ENCODE measurements at regions not wholly inside any gene's neighbourhood (a gene's known extent, or its start where the extent isn't known, plus 50 kb on each side); places are given as distances from the start of the nearest gene placed in this dataset.

GRCh38 chr2:240247868-240248720 lies 107.6 kb upstream of the OTOS start:
- no peaks in the 10 kb centered on the region for H3K36me3 ChIP-seq (ENCODE audit: insufficient read depth, low read depth, low read length)
- H3K27ac ChIP-seq (ENCODE audit: low read length), result no peak overlapping the region
- H3K9me3 ChIP-seq (ENCODE audit: insufficient read depth, low read depth, low read length), result no peaks in the 10 kb centered on the region
- no peak overlapping the region for H3K4me3 ChIP-seq (ENCODE audit: low read length)
- no peaks in the 10 kb centered on the region for H3K4me1 ChIP-seq (ENCODE audit: insufficient read depth, low read length)
- H3K27me3 ChIP-seq (ENCODE audit: insufficient read depth, low read length), result no peaks in the 10 kb centered on the region
- H3K9ac ChIP-seq (ENCODE audit: low read depth, low read length), result no peak overlapping the region

- no peaks in the 10 kb centered on the region for H3K4me1 ChIP-seq (ENCODE audit: insufficient read depth, low read length)
- H3K27ac ChIP-seq (ENCODE audit: low read length), result no peak overlapping the region
- H3K27me3 ChIP-seq (ENCODE audit: insufficient read depth, low read length), result no peaks in the 10 kb centered on the region
- H3K9ac ChIP-seq (ENCODE audit: low read depth, low read length), result no peak overlapping the region
- no peak overlapping the region for H3K4me3 ChIP-seq (ENCODE audit: low read length)
- no peaks in the 10 kb centered on the region for H3K9me3 ChIP-seq (ENCODE audit: insufficient read depth, low read depth, low read length)
- H3K36me3 ChIP-seq (ENCODE audit: insufficient read depth, low read depth, low read length), result no peaks in the 10 kb centered on the region
Observed at GRCh38 chr2:240248721-240249422, 108.4 kb upstream of the OTOS start.

GRCh38 chr2:240249423-240250149 lies 109.1 kb upstream of the OTOS start:
- H3K27me3 ChIP-seq (ENCODE audit: insufficient read depth, low read length), result no peaks in the 10 kb centered on the region
- H3K4me1 ChIP-seq (ENCODE audit: insufficient read depth, low read length), result no peaks in the 10 kb centered on the region
- no peak overlapping the region for H3K9ac ChIP-seq (ENCODE audit: low read depth, low read length)

GRCh38 chr2:240250150-240250984 lies 109.9 kb upstream of the OTOS start:
- no peaks in the 10 kb centered on the region for H3K36me3 ChIP-seq (ENCODE audit: insufficient read depth, low read depth, low read length)
- H3K4me1 ChIP-seq (ENCODE audit: insufficient read depth, low read length), result no peaks in the 10 kb centered on the region
- H3K9me3 ChIP-seq (ENCODE audit: insufficient read depth, low read depth, low read length), result no peaks in the 10 kb centered on the region
- no peak overlapping the region for H3K4me3 ChIP-seq (ENCODE audit: low read length)
- no peaks in the 10 kb centered on the region for H3K27me3 ChIP-seq (ENCODE audit: insufficient read depth, low read length)
- H3K9ac ChIP-seq (ENCODE audit: low read depth, low read length), result no peak overlapping the region
- H3K27ac ChIP-seq (ENCODE audit: low read length), result no peak overlapping the region

More at GRCh38 chr2:240249423-240250149, 109.1 kb upstream of the OTOS start:
- Histone ChIP-seq H3K27ac (ENCODE audit: low read length) (no peak overlapping the region), H3K36me3 (ENCODE audit: insufficient read depth, low read depth, low read length) (no peaks in the 10 kb centered on the region), H3K4me3 (ENCODE audit: low read length) (no peak overlapping the region), H3K9me3 (ENCODE audit: insufficient read depth, low read depth, low read length) (no peaks in the 10 kb centered on the region)

GRCh38 chr2:240250985-240251847 lies 110.8 kb upstream of the OTOS start:
- Histone ChIP-seq H3K4me1 (ENCODE audit: insufficient read depth, low read length) (no peaks in the 10 kb centered on the region; the same call in 1 of the 2 replicates), H3K27ac (ENCODE audit: low read length) (no peak overlapping the region), H3K27me3 (ENCODE audit: insufficient read depth, low read length) (no peaks in the 10 kb centered on the region), H3K9ac (ENCODE audit: low read depth, low read length) (no peak overlapping the region), H3K9me3 (ENCODE audit: insufficient read depth, low read depth, low read length) (no peaks in the 10 kb centered on the region), H3K4me3 (ENCODE audit: low read length) (no peak overlapping the region), H3K36me3 (ENCODE audit: insufficient read depth, low read depth, low read length) (no peaks in the 10 kb centered on the region)

GRCh38 chr2:240251848-240252190 lies 111.4 kb upstream of the OTOS start:
- no peak overlapping the region for H3K4me3 ChIP-seq (ENCODE audit: low read length)
- no peak overlapping the region for H3K27ac ChIP-seq (ENCODE audit: low read length)
- H3K36me3 ChIP-seq (ENCODE audit: insufficient read depth, low read depth, low read length), result no peaks in the 10 kb centered on the region
- H3K9me3 ChIP-seq (ENCODE audit: insufficient read depth, low read depth, low read length), result no peaks in the 10 kb centered on the region
- no peaks in the 10 kb centered on the region; the same call in 1 of the 2 replicates for H3K4me1 ChIP-seq (ENCODE audit: insufficient read depth, low read length)
- H3K9ac ChIP-seq (ENCODE audit: low read depth, low read length), result no peak overlapping the region
- H3K27me3 ChIP-seq (ENCODE audit: insufficient read depth, low read length), result no peaks in the 10 kb centered on the region

- H3K9me3 ChIP-seq (ENCODE audit: insufficient read depth, low read depth, low read length), result no peaks in the 10 kb centered on the region
- no peaks in the 10 kb centered on the region; the same call in 1 of the 2 replicates for H3K4me1 ChIP-seq (ENCODE audit: insufficient read depth, low read length)
- H3K27ac ChIP-seq (ENCODE audit: low read length), result no peak overlapping the region
- H3K36me3 ChIP-seq (ENCODE audit: insufficient read depth, low read depth, low read length), result no peaks in the 10 kb centered on the region
- no peak overlapping the region for H3K9ac ChIP-seq (ENCODE audit: low read depth, low read length)
- no peak overlapping the region for H3K4me3 ChIP-seq (ENCODE audit: low read length)
- H3K27me3 ChIP-seq (ENCODE audit: insufficient read depth, low read length), result no peaks in the 10 kb centered on the region
Observed at GRCh38 chr2:240252191-240252871, 111.9 kb upstream of the OTOS start.

- H3K9ac ChIP-seq (ENCODE audit: low read depth, low read length), result no peak overlapping the region
- no peaks in the 10 kb centered on the region for H3K36me3 ChIP-seq (ENCODE audit: insufficient read depth, low read depth, low read length)
- no peaks in the 10 kb centered on the region for H3K9me3 ChIP-seq (ENCODE audit: insufficient read depth, low read depth, low read length)
- no peaks in the 10 kb centered on the region for H3K27me3 ChIP-seq (ENCODE audit: insufficient read depth, low read length)
- no peak overlapping the region for H3K27ac ChIP-seq (ENCODE audit: low read length)
- H3K4me1 ChIP-seq (ENCODE audit: insufficient read depth, low read length), result no peaks in the 10 kb centered on the region; the same call in 1 of the 2 replicates
- no peak overlapping the region for H3K4me3 ChIP-seq (ENCODE audit: low read length)
Observed at GRCh38 chr2:240252872-240253511, 112.5 kb upstream of the OTOS start.

- Histone ChIP-seq H3K36me3 (ENCODE audit: insufficient read depth, low read depth, low read length) (no peaks in the 10 kb centered on the region), H3K27ac (ENCODE audit: low read length) (no peak overlapping the region), H3K9ac (ENCODE audit: low read depth, low read length) (no peak overlapping the region), H3K4me1 (ENCODE audit: insufficient read depth, low read length) (no peaks in the 10 kb centered on the region; the same call in 1 of the 2 replicates), H3K4me3 (ENCODE audit: low read length) (no peak overlapping the region), H3K9me3 (ENCODE audit: insufficient read depth, low read depth, low read length) (no peaks in the 10 kb centered on the region), H3K27me3 (ENCODE audit: insufficient read depth, low read length) (no peaks in the 10 kb centered on the region)
Observed at GRCh38 chr2:240253583-240254145, 113.2 kb upstream of the OTOS start.

Measured in iPS-20b (cell line).